Suprapubic skin (tissue), 4 donors: ENCODE measurements at regions not wholly inside any gene's neighbourhood (a gene's known extent, or its start where the extent isn't known, plus 50 kb on each side); places are given as distances from the start of the nearest gene placed in this dataset.

ENCODE experiments used
- POLR2A ChIP-seq, 2 donors: fragments of 450-650 bp; IDR thresholded peaks; one replicate each; pipeline ENCODE4 v1.6.1; 2017; ENCODE audit warnings: antibody characterized with exemption in 2 of 2, mild to moderate bottlenecking in 2 of 2, moderate library complexity in 2 of 2
- POLR2AphosphoS5 ChIP-seq, 3 donors: sonication (generic); formaldehyde crosslinking; IDR thresholded peaks; one replicate each; pipeline ENCODE4 v1.6.1; 2017; ENCODE audit warnings: antibody characterized with exemption in 3 of 3
- TF ChIP-seq, protein P1 (sequence below), 2 donors: fragments of 200-600 bp in 1 of 2; fragments of 450-650 bp in 1 of 2; sonication (generic) in 1 of 2; IDR thresholded peaks; one replicate each; pipeline ENCODE4 v1.5.1; 2016 to 2019; ENCODE audit warnings: antibody characterized with exemption in 2 of 2, mild to moderate bottlenecking in 1 of 2, moderate library complexity in 1 of 2

DNA sequence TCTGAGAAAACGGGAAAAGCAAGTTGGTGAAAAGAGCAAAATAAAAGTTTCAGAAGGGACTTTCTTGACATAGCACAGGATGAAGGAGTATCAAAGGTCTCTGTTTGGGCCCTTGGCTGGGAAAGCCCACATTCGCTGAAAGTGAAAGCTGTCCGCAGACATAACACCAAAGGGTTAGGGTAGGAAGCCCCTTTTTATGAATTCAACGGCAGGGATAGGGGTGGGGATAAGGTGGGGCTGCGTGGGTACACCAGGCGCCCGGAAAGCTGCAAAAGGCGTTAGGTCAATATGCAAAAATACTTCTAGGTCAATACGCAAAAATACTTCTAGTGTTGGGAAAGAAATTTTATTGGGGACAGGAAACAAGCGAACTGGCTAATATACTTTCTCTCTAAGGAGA lies 135.1 kb downstream of the OR2B2 start:
- TF ChIP-seq, protein P1, sequence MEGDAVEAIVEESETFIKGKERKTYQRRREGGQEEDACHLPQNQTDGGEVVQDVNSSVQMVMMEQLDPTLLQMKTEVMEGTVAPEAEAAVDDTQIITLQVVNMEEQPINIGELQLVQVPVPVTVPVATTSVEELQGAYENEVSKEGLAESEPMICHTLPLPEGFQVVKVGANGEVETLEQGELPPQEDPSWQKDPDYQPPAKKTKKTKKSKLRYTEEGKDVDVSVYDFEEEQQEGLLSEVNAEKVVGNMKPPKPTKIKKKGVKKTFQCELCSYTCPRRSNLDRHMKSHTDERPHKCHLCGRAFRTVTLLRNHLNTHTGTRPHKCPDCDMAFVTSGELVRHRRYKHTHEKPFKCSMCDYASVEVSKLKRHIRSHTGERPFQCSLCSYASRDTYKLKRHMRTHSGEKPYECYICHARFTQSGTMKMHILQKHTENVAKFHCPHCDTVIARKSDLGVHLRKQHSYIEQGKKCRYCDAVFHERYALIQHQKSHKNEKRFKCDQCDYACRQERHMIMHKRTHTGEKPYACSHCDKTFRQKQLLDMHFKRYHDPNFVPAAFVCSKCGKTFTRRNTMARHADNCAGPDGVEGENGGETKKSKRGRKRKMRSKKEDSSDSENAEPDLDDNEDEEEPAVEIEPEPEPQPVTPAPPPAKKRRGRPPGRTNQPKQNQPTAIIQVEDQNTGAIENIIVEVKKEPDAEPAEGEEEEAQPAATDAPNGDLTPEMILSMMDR (IDR thresholded peaks at IDR 0.05), result no peak
- TF ChIP-seq POLR2AphosphoS5 (IDR thresholded peaks at IDR 0.05), result no peak
- no peak for TF ChIP-seq POLR2A (IDR thresholded peaks at IDR 0.05)
